GM19239 (cell line): ENCODE measurements at regions not wholly inside any gene's neighbourhood (a gene's known extent, or its start where the extent isn't known, plus 50 kb on each side); places are given as distances from the start of the nearest gene placed in this dataset.

Experiments
- DNase-seq: peaks from one replicate; pipeline ENCODE4 v3.0.0; 2011; ENCODE audit warnings: low spot score; ENCODE audit not compliant: insufficient read length
- FAIRE-seq: peaks from 2 replicates; lab custom pipeline; 2011; peaks lifted over from hg19 to GRCh38; lab: Jason Lieb, UNC

GRCh38 chr16:5367951-5368350 lies 270.4 kb upstream of the EEF2KMT start:
- DNase-seq (no peak), FAIRE-seq (no peak)

GRCh38 chr16:5366126-5366525 lies 268.5 kb upstream of the EEF2KMT start:
- no peak for DNase-seq
- no peak for FAIRE-seq

- DNase-seq (no peak), FAIRE-seq (no peak)
Measured at GRCh38 chr16:5364186-5364585, 266.6 kb upstream of the EEF2KMT start.

GRCh38 chr16:5361322-5361721 lies 263.7 kb upstream of the EEF2KMT start:
- no peak for DNase-seq
- FAIRE-seq: no peak

- DNase-seq (no peak), FAIRE-seq (no peak)
Measured at GRCh38 chr16:5354645-5355044, 257.1 kb upstream of the EEF2KMT start.

GRCh38 chr16:5349670-5350517 lies 252.3 kb upstream of the EEF2KMT start:
- FAIRE-seq (no peak), DNase-seq (no peak)

GRCh38 chr16:5349101-5349500 lies 251.5 kb upstream of the EEF2KMT start:
- FAIRE-seq (no peak), DNase-seq (no peak)

GRCh38 chr16:5347561-5347960 lies 250.0 kb upstream of the EEF2KMT start:
- DNase-seq: no peak
- no peak for FAIRE-seq

GRCh38 chr16:5336941-5337340 lies 239.3 kb upstream of the EEF2KMT start:
- FAIRE-seq: no peak
- no peak for DNase-seq

GRCh38 chr16:5333991-5334390 lies 236.4 kb upstream of the EEF2KMT start:
- FAIRE-seq (no peak), DNase-seq (no peak)

- no peak for FAIRE-seq
Measured at GRCh38 chr16:5333126-5333525, 235.5 kb upstream of the EEF2KMT start.

GRCh38 chr16:5330058-5330457 lies 232.5 kb upstream of the EEF2KMT start:
- no peak for DNase-seq
- FAIRE-seq: no peak

More at GRCh38 chr16:5333126-5333525, 235.5 kb upstream of the EEF2KMT start:
- DNase-seq: no peak

GRCh38 chr16:5328546-5328945 lies 231.0 kb upstream of the EEF2KMT start:
- no peak for DNase-seq
- no peak for FAIRE-seq

- no peak for DNase-seq
- no peak for FAIRE-seq
Measured at GRCh38 chr16:5326395-5326794, 228.8 kb upstream of the EEF2KMT start.

GRCh38 chr16:5325932-5326331 lies 228.3 kb upstream of the EEF2KMT start:
- FAIRE-seq: no peak

GRCh38 chr16:5323284-5324141 lies 225.9 kb upstream of the EEF2KMT start:
- no peak for DNase-seq
- FAIRE-seq: no peak

More at GRCh38 chr16:5325932-5326331, 228.3 kb upstream of the EEF2KMT start:
- no peak for DNase-seq

- FAIRE-seq (no peak), DNase-seq (no peak)
Measured at GRCh38 chr16:5321930-5322329, 224.3 kb upstream of the EEF2KMT start.

GRCh38 chr16:5319799-5320198 lies 222.2 kb upstream of the EEF2KMT start:
- FAIRE-seq (no peak), DNase-seq (no peak)

GRCh38 chr16:5315914-5316313 lies 218.3 kb upstream of the EEF2KMT start:
- no peak for FAIRE-seq
- no peak for DNase-seq

- FAIRE-seq: no peak
- no peak for DNase-seq
Measured at GRCh38 chr16:5314377-5314776, 216.8 kb upstream of the EEF2KMT start.

GRCh38 chr16:5309946-5310611 lies 212.5 kb upstream of the EEF2KMT start:
- DNase-seq (no peak), FAIRE-seq (no peak)
